ENCODE measurements at regions not wholly inside any gene's neighbourhood (a gene's known extent, or its start where the extent isn't known, plus 50 kb on each side); places are given as distances from the start of the nearest gene placed in this dataset.
A peak's percentile ranks its signal among the peaks of the same experiment; 100 is the strongest.
"Not testable (repeated sequence)": the region's sequence is repeated elsewhere in the genome, so short reads cannot be mapped to it uniquely, and the experiment has no call there.

DNA sequence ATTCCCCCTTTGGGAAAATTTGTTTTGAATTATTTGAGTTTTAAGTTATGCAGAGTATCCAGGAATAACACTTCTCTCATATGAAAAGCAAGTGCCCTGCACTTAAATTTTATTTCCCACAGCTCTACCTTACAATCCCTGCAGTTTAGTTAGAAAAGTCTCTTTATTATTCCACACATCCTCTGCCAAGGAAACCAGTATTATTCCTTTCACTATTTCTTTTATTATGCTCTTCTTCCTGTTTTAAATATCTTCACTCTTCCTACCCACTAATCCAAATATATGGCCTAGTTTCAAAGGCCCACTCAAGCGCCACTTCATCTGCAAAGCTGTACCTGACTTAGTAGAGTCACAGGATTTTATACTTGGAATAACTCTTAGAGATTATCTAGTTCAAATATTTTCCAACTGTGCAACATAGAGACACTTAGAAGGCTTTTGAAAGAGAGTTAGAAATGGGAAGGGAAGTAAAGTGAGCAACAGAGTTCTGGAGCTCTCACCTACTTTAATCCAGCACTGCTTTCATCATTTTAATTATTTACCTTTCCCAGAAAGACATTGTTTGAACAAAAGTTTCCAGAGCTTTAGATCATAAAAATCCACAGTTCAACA is 97.2 kb upstream of the LYPLAL1 start:
- no peak overlapping the region for H3K4me3 ChIP-seq (ENCODE audit: low read depth, low read length)
- Mint-ChIP-seq H3K9me3 (peaks cover 0 to 13% (median 4%) of the 10 kb centered on the region in 7 donors), H3K4me3 (no peak overlapping the region), H3K27me3 (no peaks in the 10 kb centered on the region), H3K27ac (no peak overlapping the region), H3K4me1 (no peaks in the 10 kb centered on the region), H3K36me3 (no peaks in the 10 kb centered on the region)
- H3K36me3 ChIP-seq (ENCODE audit: control insufficient read depth, insufficient read depth, low read length): no peaks in the 10 kb centered on the region
- DNase-seq (no peak), ATAC-seq (ENCODE audit: low read depth in 2 of 2) (no peak)
- H3K27me3 ChIP-seq (ENCODE audit: control insufficient read depth, insufficient read depth, low read length): no peaks in the 10 kb centered on the region
- no peaks in the 10 kb centered on the region for H3K9me3 ChIP-seq (ENCODE audit: control insufficient read depth in 2 of 2, low read length in 2 of 2)
- H3K27ac ChIP-seq (ENCODE audit: insufficient read depth, low read length, poor library complexity, severe bottlenecking): no peak overlapping the region
- H3K4me1 ChIP-seq (ENCODE audit: control insufficient read depth, insufficient read depth, low read length, poor library complexity, severe bottlenecking): no peaks in the 10 kb centered on the region

- not testable (repeated sequence) for H3K9me3 Mint-ChIP-seq, H3K27me3 Mint-ChIP-seq
These were observed 95.9 kb upstream of the LYPLAL1 start for GRCh38 chr1:219077767-219078166.

DNA sequence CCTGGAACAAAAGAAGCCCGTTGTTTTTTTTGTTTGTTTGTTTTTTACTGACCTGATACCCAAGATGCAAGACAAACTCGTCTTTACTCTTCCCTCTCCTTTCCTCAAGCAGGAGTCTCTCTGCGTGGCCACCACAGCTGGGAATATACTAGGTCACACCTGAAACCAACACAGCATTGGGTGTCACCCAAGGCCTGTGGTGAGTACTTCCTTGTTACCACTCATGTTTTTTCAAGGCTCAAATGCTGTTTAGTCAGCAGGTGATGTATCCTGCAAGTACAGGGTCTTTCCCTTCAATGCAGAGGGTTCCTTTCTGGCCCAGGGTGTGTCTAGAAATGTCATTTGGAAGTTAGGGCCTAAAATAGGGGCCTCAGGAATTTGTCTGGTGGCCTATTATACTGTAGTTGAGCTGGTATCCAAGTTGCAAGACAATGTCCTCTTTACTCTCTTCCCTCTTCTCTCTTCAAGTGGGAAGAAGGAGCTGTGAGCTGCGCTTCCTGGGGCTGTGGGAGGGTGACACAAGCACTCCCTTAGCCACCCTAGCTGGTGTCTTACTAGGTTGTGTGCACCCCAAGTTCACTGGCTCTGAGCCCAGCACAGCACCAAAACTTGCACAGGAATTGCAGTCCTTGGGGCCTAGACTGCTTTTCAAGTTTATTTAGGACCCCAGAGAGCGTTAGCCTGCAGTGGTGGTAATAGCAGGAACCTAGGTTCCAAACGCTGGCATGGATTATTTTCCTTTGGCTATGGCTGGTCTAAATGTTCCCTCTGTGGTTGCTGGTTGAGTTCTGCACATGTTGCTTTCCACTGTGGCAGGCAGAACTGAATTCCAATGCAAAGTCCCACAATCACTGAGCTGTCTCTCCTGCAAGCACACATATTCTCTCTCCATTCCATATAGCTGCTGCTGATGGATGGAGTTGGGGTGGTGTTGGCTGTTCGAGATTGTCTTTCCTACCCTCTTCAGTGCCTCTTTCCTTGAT is 91.4 kb upstream of the LYPLAL1 start:
- no peak for ATAC-seq (ENCODE audit: low read depth in 2 of 2)
- H3K27ac Mint-ChIP-seq: peak overlapping the region in 1 of 3 donors; percentile 45
- H3K4me1 Mint-ChIP-seq: no peaks in the 10 kb centered on the region

More at GRCh38 chr1:219077767-219078166, 95.9 kb upstream of the LYPLAL1 start:
- H3K36me3 ChIP-seq (ENCODE audit: control insufficient read depth, insufficient read depth, low read length); DNase-seq; H3K9me3 ChIP-seq (ENCODE audit: control insufficient read depth in 2 of 2, low read length in 2 of 2); H3K36me3 Mint-ChIP-seq; H3K4me1 Mint-ChIP-seq; H3K27ac Mint-ChIP-seq; H3K4me1 ChIP-seq (ENCODE audit: control insufficient read depth, insufficient read depth, low read length, poor library complexity, severe bottlenecking); H3K4me3 ChIP-seq (ENCODE audit: low read depth, low read length); ATAC-seq (ENCODE audit: low read depth in 2 of 2); H3K27ac ChIP-seq (ENCODE audit: insufficient read depth, low read length, poor library complexity, severe bottlenecking); H3K27me3 ChIP-seq (ENCODE audit: control insufficient read depth, insufficient read depth, low read length); H3K4me3 Mint-ChIP-seq: not testable (repeated sequence)

GRCh38 chr1:219083631-219084030 is 90.0 kb upstream of the LYPLAL1 start:
- no peak overlapping the region for H3K4me3 ChIP-seq (ENCODE audit: low read depth, low read length)
- H3K4me1 ChIP-seq (ENCODE audit: control insufficient read depth, insufficient read depth, low read length, poor library complexity, severe bottlenecking): no peaks in the 10 kb centered on the region
- no peak overlapping the region for H3K4me3 Mint-ChIP-seq
- H3K9me3 ChIP-seq (ENCODE audit: control insufficient read depth in 2 of 2, low read length in 2 of 2): no peaks in the 10 kb centered on the region
- no peaks in the 10 kb centered on the region for H3K36me3 Mint-ChIP-seq
- ATAC-seq (ENCODE audit: low read depth in 2 of 2) (no peak), DNase-seq (no peak)
- H3K27ac Mint-ChIP-seq: no peak overlapping the region
- H3K4me1 Mint-ChIP-seq: no peaks in the 10 kb centered on the region
- H3K27ac ChIP-seq (ENCODE audit: insufficient read depth, low read length, poor library complexity, severe bottlenecking): no peak overlapping the region
- H3K27me3 ChIP-seq (ENCODE audit: control insufficient read depth, insufficient read depth, low read length): no peaks in the 10 kb centered on the region
- H3K9me3 Mint-ChIP-seq: peaks cover 0 to 2% (median 0%) of the 10 kb centered on the region in 7 donors
- no peaks in the 10 kb centered on the region for H3K27me3 Mint-ChIP-seq
- H3K36me3 ChIP-seq (ENCODE audit: control insufficient read depth, insufficient read depth, low read length): no peaks in the 10 kb centered on the region

More for the DNA sequence above, 91.4 kb upstream of the LYPLAL1 start:
- Mint-ChIP-seq H3K9me3 (peaks cover 0 to 2% (median 0%) of the 10 kb centered on the region in 7 donors), H3K4me3 (no peak overlapping the region), H3K36me3 (no peaks in the 10 kb centered on the region), H3K27me3 (no peaks in the 10 kb centered on the region)
- no peaks in the 10 kb centered on the region for H3K27me3 ChIP-seq (ENCODE audit: control insufficient read depth, insufficient read depth, low read length)
- H3K36me3 ChIP-seq (ENCODE audit: control insufficient read depth, insufficient read depth, low read length): no peaks in the 10 kb centered on the region
- H3K9me3 ChIP-seq (ENCODE audit: control insufficient read depth in 2 of 2, low read length in 2 of 2): no peaks in the 10 kb centered on the region
- H3K4me1 ChIP-seq (ENCODE audit: control insufficient read depth, insufficient read depth, low read length, poor library complexity, severe bottlenecking): no peaks in the 10 kb centered on the region
- no peak overlapping the region for H3K4me3 ChIP-seq (ENCODE audit: low read depth, low read length)
- no peak for DNase-seq
- H3K27ac ChIP-seq (ENCODE audit: insufficient read depth, low read length, poor library complexity, severe bottlenecking): no peak overlapping the region

DNA sequence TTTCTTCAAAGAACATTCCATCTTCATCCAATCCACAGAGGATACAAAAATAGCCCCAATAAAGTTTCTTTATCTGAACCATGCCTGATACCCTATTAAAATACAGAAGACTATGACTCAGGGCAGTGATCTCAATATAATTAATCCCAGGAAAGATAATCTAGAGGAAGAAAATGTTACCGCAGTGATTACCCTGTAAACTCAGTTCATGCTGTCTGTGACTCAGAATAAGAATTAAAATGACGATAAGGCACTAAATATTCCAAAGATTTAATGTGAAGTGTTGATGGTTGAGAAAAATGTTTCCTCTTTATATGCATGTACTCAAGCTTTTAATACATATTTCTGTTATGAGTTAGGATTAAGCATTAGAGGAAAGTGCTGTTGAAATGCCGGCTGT is 88.6 kb upstream of the LYPLAL1 start:
- H3K4me3 Mint-ChIP-seq: no peak overlapping the region
- H3K4me1 Mint-ChIP-seq: no peaks in the 10 kb centered on the region
- peaks cover 0 to 5% (median 0%) of the 10 kb centered on the region in 7 donors for H3K9me3 Mint-ChIP-seq
- DNase-seq: no peak
- no peaks in the 10 kb centered on the region for H3K36me3 Mint-ChIP-seq
- H3K4me3 ChIP-seq (ENCODE audit: low read depth, low read length): no peak overlapping the region
- no peaks in the 10 kb centered on the region for H3K27me3 ChIP-seq (ENCODE audit: control insufficient read depth, insufficient read depth, low read length)
- H3K27ac Mint-ChIP-seq: no peak overlapping the region
- H3K27me3 Mint-ChIP-seq: no peaks in the 10 kb centered on the region
- no peaks in the 10 kb centered on the region for H3K36me3 ChIP-seq (ENCODE audit: control insufficient read depth, insufficient read depth, low read length)
- H3K4me1 ChIP-seq (ENCODE audit: control insufficient read depth, insufficient read depth, low read length, poor library complexity, severe bottlenecking): no peaks in the 10 kb centered on the region
- no peak for ATAC-seq (ENCODE audit: low read depth in 2 of 2)
- H3K27ac ChIP-seq (ENCODE audit: insufficient read depth, low read length, poor library complexity, severe bottlenecking): no peak overlapping the region
- no peaks in the 10 kb centered on the region for H3K9me3 ChIP-seq (ENCODE audit: control insufficient read depth in 2 of 2, low read length in 2 of 2)

DNA sequence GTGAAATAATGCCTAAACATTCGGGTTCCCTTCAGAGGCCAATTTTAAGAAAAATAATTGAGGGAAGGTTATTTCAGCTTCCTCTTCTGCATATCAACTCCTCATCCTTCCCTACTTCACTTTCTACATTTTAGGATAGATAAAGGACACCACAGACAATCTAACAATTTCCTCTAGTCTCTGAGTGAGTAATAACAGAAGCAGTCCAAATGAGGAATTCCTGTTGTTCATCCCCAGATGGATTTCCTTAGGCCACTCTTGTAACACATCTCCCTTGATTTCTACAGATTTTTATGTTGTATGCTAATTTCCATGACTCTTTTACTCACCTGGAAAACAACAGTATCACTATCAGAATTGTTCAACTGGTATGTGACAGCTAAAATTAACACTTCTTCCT is 87.7 kb upstream of the LYPLAL1 start:
- no peak overlapping the region for H3K4me3 ChIP-seq (ENCODE audit: low read depth, low read length)
- H3K4me1 ChIP-seq (ENCODE audit: control insufficient read depth, insufficient read depth, low read length, poor library complexity, severe bottlenecking): no peaks in the 10 kb centered on the region
- peaks cover 0 to 5% (median 0%) of the 10 kb centered on the region in 7 donors for H3K9me3 Mint-ChIP-seq
- no peak for ATAC-seq (ENCODE audit: low read depth in 2 of 2)
- H3K27me3 Mint-ChIP-seq: no peaks in the 10 kb centered on the region
- H3K27me3 ChIP-seq (ENCODE audit: control insufficient read depth, insufficient read depth, low read length): no peaks in the 10 kb centered on the region
- H3K9me3 ChIP-seq (ENCODE audit: control insufficient read depth in 2 of 2, low read length in 2 of 2): no peaks in the 10 kb centered on the region
- no peaks in the 10 kb centered on the region for H3K36me3 ChIP-seq (ENCODE audit: control insufficient read depth, insufficient read depth, low read length)
- no peak for DNase-seq
- no peak overlapping the region for H3K4me3 Mint-ChIP-seq
- H3K36me3 Mint-ChIP-seq: no peaks in the 10 kb centered on the region
- no peak overlapping the region for H3K27ac ChIP-seq (ENCODE audit: insufficient read depth, low read length, poor library complexity, severe bottlenecking)
- H3K4me1 Mint-ChIP-seq: no peaks in the 10 kb centered on the region
- H3K27ac Mint-ChIP-seq: no peak overlapping the region

GRCh38 chr1:219086956-219087469 is 86.7 kb upstream of the LYPLAL1 start:
- no peaks in the 10 kb centered on the region for H3K4me1 ChIP-seq (ENCODE audit: control insufficient read depth, insufficient read depth, low read length, poor library complexity, severe bottlenecking)

More at GRCh38 chr1:219086956-219087469, 86.7 kb upstream of the LYPLAL1 start:
- H3K4me1 Mint-ChIP-seq: no peaks in the 10 kb centered on the region
- no peak overlapping the region for H3K4me3 Mint-ChIP-seq
- H3K27me3 Mint-ChIP-seq: no peaks in the 10 kb centered on the region
- no peaks in the 10 kb centered on the region for H3K9me3 ChIP-seq (ENCODE audit: control insufficient read depth in 2 of 2, low read length in 2 of 2)
- no peaks in the 10 kb centered on the region for H3K36me3 Mint-ChIP-seq
- no peak for DNase-seq
- ATAC-seq (ENCODE audit: low read depth in 2 of 2): no peak
- H3K36me3 ChIP-seq (ENCODE audit: control insufficient read depth, insufficient read depth, low read length): no peaks in the 10 kb centered on the region
- H3K9me3 Mint-ChIP-seq: peaks cover 0 to 5% (median 0%) of the 10 kb centered on the region in 7 donors
- H3K27ac ChIP-seq (ENCODE audit: insufficient read depth, low read length, poor library complexity, severe bottlenecking): no peak overlapping the region
- H3K4me3 ChIP-seq (ENCODE audit: low read depth, low read length): no peak overlapping the region
- no peak overlapping the region for H3K27ac Mint-ChIP-seq
- no peaks in the 10 kb centered on the region for H3K27me3 ChIP-seq (ENCODE audit: control insufficient read depth, insufficient read depth, low read length)
